DOHH2 (cell line): ENCODE measurements at regions not wholly inside any gene's neighbourhood (a gene's known extent, or its start where the extent isn't known, plus 50 kb on each side); places are given as distances from the start of the nearest gene placed in this dataset.

ENCODE experiments used
- EZH2phosphoT487 ChIP-seq: fragments of 200-600 bp; sonication (generic); IDR thresholded peaks from 2 replicates; pipeline ENCODE4 v1.6.1; 2017; ENCODE audit warnings: borderline replicate concordance, mild to moderate bottlenecking, antibody characterized with exemption, low read length, moderate library complexity, mixed read lengths
- TF ChIP-seq, protein P1 (sequence below): fragments of 200-600 bp; sonication (generic); IDR thresholded peaks from one replicate; pipeline ENCODE4 v1.5.1; 2014; ENCODE audit warnings: antibody characterized with exemption, mild to moderate bottlenecking, low read depth, low read length; ENCODE audit not compliant: poor library complexity, severe bottlenecking

GRCh38 chr19:13668964-13669363 is 95.4 kb upstream of the MRI1 start:
- TF ChIP-seq, protein P1, sequence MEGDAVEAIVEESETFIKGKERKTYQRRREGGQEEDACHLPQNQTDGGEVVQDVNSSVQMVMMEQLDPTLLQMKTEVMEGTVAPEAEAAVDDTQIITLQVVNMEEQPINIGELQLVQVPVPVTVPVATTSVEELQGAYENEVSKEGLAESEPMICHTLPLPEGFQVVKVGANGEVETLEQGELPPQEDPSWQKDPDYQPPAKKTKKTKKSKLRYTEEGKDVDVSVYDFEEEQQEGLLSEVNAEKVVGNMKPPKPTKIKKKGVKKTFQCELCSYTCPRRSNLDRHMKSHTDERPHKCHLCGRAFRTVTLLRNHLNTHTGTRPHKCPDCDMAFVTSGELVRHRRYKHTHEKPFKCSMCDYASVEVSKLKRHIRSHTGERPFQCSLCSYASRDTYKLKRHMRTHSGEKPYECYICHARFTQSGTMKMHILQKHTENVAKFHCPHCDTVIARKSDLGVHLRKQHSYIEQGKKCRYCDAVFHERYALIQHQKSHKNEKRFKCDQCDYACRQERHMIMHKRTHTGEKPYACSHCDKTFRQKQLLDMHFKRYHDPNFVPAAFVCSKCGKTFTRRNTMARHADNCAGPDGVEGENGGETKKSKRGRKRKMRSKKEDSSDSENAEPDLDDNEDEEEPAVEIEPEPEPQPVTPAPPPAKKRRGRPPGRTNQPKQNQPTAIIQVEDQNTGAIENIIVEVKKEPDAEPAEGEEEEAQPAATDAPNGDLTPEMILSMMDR = no peak
- TF ChIP-seq EZH2phosphoT487 = no peak
